ENCODE measurements at regions not wholly inside any gene's neighbourhood (a gene's known extent, or its start where the extent isn't known, plus 50 kb on each side); places are given as distances from the start of the nearest gene placed in this dataset.
"Not testable (repeated sequence)": the region's sequence is repeated elsewhere in the genome, so short reads cannot be mapped to it uniquely, and the experiment has no call there.

DNA sequence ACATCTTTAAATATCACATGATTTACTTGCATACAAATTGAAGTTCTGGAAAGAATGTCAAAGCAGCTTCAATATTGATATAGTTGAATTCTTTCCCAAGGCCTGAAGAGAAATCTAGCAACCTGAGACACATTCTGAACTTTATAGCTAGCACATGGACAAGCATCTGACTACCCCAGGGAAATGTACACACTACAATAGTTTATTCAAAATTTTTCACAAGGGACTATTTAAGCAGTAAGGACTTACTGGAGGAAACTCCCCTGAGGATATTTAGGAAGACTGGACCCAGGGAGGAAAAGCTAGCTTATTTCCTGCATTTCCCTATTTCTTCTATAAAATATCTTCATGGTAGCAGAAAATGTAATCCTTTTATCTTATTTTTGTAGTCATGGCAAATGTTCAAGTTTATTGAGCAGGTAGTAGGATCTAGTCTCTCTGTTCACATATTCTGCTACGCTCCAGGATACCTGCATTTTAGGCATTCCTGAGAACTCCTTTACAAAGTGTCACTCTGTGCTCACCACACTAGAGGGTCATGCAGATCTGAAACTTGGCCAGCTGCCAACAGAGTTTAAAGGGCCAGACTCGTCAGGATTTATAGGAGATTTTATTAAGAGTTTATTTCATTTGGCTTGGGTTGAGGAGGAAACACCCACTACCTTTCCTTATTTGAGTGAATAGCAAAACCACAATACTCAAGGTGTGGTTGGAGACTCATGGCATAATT is 348.4 kb upstream of the FTMT start:
- no peak for DNase-seq

- no peak for DNase-seq
Observed at GRCh38 chr5:121516997-121517396, 334.7 kb upstream of the FTMT start.

DNA sequence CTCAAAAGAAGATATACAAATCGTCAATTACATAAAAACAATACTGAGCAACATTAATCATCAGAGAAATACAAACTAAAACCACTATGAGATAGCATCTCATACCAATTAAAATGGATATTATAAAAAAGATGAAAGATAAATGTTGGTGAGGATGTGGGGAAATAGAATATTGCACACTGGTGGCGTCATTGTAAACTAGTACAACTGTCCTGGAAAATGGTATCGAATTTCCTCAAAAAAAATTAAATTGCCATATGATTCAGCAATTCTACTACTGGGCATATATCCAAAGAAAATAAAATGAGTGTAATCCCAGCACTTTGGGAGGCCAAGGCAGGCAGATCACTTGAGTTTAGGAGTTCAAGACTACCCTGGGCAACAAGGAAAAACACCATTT is 326.0 kb upstream of the FTMT start:
- no peak for DNase-seq

GRCh38 chr5:121526908-121527307 is 324.8 kb upstream of the FTMT start:
- DNase-seq: no peak

GRCh38 chr5:121533814-121534213 is 317.9 kb upstream of the FTMT start:
- no peak for DNase-seq

GRCh38 chr5:121550989-121551388 is 300.7 kb upstream of the FTMT start:
- no peak for DNase-seq

GRCh38 chr5:121559832-121560231 is 291.9 kb upstream of the FTMT start:
- DNase-seq: no peak

DNA sequence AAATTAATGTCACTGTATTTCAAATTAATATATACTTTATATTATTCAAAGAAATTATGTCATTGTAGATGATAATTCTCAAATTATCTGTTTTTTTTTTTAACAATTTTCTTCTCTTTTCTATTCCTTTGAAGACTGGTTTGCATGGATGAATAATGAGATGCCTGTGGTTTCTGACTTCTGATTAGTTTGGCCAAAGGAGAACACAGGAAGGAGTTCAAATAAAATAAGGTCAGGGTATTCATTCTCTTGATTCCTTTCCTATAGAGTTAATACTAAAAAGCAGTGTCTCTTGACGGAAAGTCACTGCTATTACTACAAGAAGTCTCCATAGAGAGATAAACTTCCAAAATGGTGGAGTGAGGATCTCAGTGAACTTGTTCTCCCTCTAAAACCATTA is 279.6 kb upstream of the FTMT start:
- no peak for DNase-seq

GRCh38 chr5:121573721-121574382 is 277.8 kb upstream of the FTMT start:
- no peak for DNase-seq

DNA sequence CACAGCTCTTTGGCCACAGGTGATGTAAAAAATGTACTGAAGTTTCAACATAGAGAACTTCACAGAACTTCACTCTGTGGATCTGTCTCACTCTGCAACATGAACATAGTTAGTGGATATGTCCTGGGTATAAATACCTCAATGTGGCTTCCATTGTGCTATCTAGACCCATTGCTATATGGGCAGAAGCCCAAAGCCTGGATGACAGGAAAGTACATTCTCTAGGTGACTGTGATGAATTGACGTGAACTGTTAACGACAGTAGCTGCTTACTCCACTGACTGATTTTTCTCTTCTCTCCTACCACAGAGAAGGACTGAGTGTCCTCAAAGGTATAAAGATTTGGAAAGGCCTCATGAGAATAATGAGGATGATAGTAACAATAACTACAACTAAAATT is 270.1 kb upstream of the FTMT start:
- no peak for DNase-seq

- DNase-seq: no peak
Observed at GRCh38 chr5:121596882-121597281, 254.8 kb upstream of the FTMT start.

DNA sequence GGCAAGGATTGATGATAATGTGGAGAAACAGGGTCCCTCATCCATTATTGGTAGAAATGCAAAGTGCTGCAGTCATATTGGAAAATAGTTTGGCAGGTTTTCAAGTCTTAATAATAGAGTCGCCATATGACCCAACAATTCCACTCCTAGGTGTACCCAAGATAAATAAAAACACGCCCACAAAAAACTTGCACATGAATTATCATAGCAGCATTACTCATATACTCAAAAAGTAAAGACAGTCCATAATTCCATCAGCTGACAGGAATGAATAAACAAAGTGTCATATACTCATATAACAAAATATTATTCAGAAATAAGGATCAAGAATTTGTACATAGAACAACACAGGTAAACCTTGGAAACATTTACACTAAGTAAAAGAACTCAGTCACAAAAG is 242.9 kb upstream of the FTMT start:
- no peak for DNase-seq

DNA sequence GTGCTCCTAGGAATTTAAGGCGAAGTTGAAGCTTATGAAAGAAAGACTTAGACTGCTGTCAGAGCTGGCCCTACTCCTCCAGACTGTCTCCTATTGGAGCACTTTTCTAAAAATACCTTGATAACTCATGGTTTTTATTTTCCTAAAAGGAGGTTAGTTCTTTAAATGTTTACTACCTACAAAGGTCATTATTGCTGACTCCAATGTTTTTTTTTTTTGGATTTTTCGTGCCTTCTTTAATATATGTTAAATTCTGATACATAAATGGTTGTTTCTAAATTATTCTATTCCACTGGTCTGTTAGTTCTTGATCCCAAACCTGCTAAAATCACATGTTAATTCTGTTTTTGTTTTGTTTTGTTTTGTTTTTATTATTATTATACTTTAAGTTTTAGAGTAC is 227.6 kb upstream of the FTMT start:
- DNase-seq: no peak

DNA sequence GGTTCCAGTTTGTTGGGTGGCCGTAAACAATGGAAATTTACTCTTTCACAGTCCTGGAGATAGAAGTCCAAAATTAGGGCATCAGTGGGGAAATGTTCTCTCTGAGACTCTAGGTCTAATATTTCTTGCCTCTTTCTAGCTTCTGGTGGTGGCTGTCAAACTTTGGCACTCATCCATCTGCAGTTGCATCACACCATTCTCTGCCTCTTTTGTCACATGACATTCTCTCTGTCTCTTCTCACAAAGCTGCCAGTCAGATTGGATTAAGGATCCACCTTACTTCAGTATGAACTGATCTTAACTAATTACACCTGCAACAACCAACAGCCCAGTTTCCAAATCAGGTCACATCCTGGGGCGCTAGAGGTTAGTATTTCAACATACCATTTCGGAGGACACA is 222.9 kb upstream of the FTMT start:
- DNase-seq: no peak

DNA sequence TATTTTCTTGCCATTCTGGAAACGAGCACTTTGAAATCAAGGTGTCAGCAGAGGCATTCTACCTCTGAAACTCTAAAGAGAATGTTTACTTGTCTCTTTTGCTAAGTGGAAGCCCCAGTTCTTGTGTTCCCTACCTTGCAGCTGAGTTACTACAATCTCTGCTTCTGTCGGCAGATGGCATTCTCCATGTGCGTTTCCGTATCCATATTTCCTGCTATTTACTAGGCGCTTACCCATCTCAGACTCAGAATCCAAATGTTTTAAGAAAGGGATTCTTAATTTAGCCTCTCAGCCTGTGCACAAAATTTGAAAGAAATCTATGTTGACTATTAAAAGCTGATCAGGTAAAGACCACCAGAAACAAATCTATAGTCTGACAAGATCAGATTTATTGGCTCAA is 221.3 kb upstream of the FTMT start:
- no peak for DNase-seq

- no peak for DNase-seq
Observed at GRCh38 chr5:121634946-121635345, 216.7 kb upstream of the FTMT start.

DNA sequence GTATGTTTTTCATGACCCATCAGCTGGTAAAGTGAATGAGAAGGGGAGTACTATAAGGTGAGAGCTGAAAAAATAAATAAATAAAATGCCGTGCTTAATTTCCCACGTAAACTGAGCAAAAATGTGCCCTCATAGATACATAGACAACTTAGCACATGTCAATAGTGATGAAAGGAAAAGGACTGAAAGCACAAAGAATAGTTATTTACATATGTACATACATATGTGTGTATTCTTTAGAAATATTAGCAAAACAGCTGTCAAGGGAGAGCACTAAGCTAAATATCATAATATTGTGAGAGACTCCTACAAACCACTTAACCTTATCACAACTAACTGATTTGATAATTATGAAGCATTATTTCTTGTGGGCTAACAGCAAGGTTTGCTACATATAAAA is 213.6 kb upstream of the FTMT start:
- DNase-seq: no peak

GRCh38 chr5:121640298-121640697 is 211.4 kb upstream of the FTMT start:
- DNase-seq: no peak

DNA sequence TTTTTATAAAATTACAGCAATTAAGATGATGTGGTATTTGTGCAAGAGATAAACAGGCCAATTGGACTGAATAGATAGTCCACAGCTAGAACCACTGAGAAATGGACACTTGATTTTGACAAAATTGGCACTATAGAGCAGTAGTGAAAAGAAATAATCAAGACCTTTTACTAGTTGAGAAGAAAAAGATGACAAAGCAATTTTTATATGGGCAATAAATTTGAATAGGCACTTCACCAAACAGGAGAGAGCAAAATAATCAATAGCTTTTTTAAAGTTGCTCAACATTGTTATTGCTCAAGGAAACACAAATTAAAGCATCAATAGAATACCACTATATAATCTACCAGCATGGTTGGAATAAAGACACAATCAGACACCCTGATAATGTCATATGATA is 193.5 kb upstream of the FTMT start:
- DNase-seq: no peak

- no peak for DNase-seq
Observed at GRCh38 chr5:121660142-121660541, 191.5 kb upstream of the FTMT start.

DNA sequence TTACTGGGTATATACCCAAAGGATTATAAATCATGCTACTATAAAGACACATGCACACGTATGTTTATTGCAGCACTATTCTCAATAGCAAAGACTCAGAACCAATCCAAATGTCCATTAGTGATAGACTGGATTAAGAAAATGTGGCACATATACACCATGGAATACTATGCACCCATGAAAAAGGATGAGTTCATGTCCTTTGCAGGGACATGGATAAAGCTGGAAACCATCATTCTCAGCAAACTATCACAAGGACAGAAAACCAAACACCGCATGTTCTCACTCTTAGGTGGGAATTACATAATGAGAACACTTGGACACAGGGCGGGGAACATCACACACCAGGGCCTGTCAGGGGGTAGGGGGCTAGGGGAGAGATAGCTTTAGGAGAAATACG is 186.1 kb upstream of the FTMT start:
- not testable (repeated sequence) for DNase-seq

DNA sequence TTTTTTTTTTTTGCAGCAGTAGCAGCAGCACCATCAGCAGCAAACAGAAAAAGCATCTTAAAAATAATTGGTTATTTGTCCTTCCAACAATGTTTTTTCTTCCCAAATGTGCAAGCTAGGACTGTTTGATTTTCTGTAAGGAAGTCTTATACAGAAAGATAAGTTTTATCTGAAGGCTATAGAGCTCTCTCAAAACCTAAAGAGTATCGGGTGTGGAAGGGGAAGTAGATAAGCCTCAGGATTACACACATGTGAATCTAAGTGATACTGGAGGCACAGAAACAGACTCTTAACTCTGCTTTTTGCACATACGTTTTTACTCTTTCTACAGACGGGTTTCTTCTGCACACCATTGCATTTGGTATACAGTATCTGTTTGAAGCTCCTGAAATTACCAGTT is 184.4 kb upstream of the FTMT start:
- DNase-seq: no peak

DNA sequence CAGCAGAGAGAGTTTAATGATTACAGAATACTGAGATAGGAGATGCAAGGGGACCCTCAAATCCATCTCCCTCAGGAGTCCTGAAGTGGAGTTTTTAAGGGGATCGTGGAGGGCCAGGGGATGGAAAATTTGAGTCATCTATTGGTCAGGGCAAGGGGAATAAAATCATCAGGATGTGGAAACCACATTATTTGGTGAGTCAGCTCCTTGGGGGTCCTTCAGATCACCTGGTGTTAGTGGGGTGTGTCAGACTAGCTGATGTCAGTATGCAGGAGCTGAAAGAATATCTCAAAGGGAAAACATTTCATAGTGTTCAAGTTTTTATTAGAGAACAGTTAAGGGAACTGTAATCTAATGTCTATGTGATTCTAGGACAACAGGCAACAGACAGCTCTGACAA is 183.0 kb upstream of the FTMT start:
- DNase-seq: no peak

GRCh38 chr5:121671624-121672023 is 180.1 kb upstream of the FTMT start:
- no peak for DNase-seq

DNA sequence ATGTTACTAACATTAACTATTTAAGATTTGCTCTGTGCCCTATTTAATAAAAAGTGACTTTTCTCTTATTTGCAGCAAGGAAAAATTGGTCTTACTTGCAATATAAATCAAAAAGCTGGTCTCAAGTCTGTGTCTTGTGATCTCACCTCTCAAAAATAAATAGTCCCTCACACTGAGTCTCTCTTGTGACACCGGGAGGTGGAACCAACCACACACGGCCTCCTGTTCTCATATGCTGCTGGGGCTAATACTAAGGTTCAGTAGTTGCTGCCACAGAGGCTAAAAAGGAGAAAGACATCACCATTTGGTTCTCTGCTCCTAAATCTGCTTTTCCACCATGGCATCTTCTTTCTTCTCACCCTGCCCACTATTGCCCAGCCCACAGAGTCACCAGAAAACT is 175.8 kb upstream of the FTMT start:
- DNase-seq: no peak
